CD4-positive, alpha-beta T cell treated with Interleukin-21 for 1 hour (primary cell): ENCODE measurements at regions not wholly inside any gene's neighbourhood (a gene's known extent, or its start where the extent isn't known, plus 50 kb on each side); places are given as distances from the start of the nearest gene placed in this dataset.
"Not testable (repeated sequence)": the region's sequence is repeated elsewhere in the genome, so short reads cannot be mapped to it uniquely, and the experiment has no call there.

Source experiments
- DNase-seq: peaks from one replicate; pipeline ENCODE4 v3.0.0-alpha.2; 2020

DNA sequence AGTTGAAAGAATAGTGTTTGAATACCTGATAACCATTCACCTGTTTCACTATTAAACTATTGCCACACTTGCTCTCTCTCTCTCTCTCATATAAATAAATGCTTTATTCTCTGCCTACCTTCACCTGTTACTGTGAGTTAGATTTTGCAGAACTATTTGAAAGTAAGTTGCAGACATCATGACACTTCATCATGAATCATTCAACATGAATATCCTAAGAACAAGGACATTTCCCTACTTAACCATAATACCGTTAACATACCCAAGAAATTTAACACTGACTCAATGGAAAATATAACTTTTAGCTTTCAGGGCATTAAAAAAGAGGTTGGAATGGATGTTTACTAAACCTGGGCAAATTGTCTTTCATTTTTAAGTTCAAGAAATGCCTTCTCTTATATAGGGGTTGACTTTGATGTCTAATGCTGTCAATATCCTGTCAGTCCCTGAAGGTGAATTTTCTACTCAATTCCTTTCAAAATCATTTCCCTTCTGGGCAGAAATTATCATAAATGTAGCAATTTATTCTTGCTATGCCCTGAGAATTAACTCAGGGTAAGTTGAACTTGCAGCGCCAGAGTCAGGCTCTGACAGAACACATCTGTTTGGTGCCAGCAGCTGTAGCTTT lies 582.6 kb upstream of the TLE4 start:
- DNase-seq = no peak

DNA sequence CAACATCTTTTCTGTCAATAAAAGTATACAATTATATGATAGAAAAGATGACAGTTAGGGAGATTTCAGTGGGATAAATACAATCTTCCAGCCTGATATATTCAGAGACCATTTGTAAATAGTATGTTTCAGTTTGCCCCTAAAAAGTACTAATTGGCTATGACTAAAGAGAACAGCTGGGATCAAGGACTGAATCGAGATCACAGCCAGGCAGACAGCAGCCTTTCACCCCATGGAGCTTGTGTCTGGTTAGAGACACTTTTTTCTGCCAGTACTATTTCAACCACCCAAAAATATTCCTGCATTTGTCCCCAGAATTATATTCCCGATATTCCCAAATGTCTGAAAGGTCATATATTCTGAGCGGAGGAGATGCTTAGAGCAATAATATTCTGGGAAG lies 577.3 kb upstream of the TLE4 start:
- DNase-seq = no peak

DNA sequence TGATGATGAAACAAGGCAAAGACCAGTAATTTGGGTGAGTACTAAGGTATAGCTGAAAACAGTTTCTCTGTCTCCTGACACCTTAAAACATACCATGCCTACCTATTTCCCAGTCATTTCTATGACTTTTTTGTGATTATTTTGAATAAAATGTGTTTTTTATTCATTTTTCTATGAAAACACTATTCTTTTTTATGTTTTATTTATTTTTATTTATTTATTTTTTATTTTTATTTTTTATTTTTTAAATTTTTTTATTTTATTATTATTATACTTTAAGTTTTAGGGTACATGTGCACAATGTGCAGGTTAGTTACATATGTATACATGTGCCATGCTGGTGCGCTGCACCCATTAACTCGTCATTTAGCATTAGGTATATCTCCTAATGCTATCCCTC lies 576.8 kb upstream of the TLE4 start:
- not testable (repeated sequence) for DNase-seq

DNA sequence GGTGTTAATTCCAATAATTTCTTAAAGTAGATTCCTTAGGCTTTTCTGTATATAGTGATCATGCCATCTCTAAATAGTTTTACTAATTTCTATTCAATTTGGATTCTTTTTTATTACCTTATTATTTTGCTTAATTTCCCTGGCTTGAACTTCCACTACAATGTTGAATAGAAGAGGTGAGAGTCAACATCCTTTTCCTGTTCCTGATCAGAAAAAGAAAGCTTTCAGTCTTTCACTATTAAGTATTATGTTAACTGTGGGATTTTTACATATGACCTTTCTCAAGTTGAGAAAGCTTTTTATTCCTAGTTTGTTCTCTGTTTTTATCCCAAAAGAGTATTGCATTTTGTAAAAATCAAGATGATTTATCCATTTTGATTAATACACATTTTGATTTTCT lies 574.5 kb upstream of the TLE4 start:
- no peak for DNase-seq

- DNase-seq = no peak
Observed at GRCh38 chr9:79000230-79001002, 571.3 kb upstream of the TLE4 start.

DNA sequence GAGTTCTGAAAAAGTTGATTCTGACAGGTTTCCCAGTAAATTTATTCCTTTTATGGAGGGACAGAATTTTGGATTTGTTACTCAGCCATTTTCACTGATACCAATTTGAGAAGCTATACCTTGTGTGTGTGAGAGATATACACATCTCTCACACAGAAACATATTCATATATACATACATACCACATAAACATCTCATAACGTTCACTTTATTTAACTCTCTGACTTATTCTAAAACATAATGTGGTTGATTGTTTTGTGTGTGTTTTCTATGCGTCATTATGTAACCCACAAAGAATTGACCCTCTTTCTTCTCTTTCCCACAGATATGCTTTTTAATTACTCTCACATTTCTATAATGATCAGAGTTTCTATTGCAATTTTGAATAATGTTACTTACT lies 570.8 kb upstream of the TLE4 start:
- no peak for DNase-seq

DNA sequence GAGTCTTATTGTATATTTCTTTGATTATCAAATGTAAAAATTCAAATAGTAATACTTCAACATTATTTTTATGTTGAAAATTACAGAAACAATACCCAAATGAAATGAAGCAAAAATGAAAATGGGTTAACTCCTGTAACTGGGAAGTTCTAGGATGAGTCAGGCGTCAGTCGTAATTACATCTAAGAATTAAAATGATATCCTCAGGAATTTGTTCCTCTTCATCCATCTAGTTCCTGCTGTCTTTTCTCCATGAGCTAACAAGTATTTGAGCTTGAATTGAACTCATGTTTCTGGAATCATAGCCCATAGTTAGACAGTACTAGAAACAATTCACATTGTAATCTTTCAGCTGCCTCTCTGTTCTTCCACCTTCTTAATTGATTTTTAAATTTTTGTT lies 568.3 kb upstream of the TLE4 start:
- no peak for DNase-seq

DNA sequence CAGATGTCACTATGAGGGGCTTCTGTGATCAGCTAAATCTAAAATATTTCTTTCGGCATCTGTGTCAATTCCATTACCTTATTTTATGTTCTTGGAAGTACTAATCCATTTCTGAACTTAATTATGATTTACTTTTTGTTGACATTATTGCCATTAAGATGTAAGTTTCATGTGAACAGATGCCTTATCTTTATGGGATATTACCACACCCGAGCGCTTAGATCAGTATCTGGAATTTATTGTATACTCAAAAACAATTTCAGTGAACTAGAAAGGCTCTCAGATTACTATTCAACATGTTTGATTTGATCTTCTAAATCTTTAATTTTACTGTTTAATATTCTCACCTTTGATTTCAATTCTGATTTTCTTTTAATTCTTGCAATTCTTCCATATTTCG lies 567.7 kb upstream of the TLE4 start:
- DNase-seq = no peak

DNA sequence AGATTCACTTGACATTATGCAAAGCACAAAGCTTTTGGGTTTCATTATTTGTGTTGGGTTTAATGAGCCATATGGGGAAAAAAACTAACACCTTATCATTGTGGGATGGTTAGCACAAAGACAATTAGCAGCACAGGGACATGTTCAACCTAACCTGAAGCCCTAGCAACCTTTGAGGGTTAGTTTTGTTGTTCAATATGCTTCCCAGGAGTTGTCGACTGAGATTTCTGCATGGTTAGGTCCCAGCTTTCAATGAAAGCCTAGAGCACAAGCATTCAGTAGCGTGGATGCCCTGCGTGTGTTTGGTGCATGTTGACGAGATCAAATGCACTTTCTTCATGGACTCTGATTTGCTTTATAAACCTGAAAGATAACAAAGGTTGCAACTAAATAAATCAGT lies 565.2 kb upstream of the TLE4 start:
- DNase-seq = no peak

DNA sequence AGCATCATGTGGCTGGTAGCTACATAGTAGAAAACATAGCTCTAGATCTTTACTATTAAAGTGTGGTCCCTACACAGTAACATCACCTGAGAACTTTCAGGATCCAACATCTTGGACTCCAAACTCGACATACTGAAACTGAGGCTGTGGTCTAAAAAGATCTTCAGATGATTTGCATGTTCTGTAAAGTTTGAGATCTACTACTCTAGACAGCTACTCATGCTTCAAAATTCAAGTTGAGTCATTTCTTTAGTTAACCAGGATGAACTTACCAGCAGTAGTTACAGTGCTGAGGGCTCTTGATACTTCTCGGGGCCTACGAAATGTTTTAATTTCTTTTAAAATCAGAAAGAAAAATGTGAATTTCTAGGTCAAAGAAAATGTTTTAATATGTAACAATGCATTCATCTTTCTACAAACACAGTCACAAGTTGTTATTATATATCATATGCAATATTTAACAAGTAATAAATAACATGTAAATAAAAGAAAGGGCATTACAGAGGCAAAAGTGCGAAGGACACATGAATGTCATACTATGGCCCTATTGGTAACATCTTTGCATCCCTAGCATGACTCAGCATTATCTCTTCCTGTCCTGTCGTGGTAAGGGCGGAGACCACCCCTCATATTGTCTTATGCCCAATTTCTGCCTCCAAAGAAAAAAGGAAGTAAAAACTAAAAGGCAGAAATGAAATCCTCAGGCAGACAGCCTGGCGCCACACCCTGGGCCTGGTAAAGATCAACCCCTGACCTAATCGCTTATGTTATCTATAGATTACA lies 563.9 kb upstream of the TLE4 start:
- DNase-seq = no peak

DNA sequence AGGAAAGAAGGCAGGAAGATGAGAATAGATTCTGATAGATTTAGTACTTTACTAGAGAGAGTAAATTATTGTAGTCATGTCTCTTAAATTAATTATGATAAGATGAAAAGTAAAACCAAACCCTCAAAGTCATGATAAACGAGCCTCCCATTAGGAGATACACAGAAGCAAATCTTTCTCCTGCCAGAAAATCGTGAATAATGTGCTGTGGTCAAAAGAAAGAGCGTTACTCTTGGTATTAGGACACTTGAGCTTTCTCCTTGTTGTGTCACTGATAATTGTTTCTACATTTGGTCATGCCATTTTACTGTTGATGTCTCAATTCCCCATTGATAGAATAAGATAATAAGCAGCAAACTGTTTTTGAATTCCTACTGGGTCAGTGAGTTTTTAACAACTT lies 562.8 kb upstream of the TLE4 start:
- DNase-seq = no peak

- DNase-seq = no peak
Observed at GRCh38 chr9:79011461-79011860, 560.3 kb upstream of the TLE4 start.

- no peak for DNase-seq
Observed at GRCh38 chr9:79012561-79012960, 559.2 kb upstream of the TLE4 start.

DNA sequence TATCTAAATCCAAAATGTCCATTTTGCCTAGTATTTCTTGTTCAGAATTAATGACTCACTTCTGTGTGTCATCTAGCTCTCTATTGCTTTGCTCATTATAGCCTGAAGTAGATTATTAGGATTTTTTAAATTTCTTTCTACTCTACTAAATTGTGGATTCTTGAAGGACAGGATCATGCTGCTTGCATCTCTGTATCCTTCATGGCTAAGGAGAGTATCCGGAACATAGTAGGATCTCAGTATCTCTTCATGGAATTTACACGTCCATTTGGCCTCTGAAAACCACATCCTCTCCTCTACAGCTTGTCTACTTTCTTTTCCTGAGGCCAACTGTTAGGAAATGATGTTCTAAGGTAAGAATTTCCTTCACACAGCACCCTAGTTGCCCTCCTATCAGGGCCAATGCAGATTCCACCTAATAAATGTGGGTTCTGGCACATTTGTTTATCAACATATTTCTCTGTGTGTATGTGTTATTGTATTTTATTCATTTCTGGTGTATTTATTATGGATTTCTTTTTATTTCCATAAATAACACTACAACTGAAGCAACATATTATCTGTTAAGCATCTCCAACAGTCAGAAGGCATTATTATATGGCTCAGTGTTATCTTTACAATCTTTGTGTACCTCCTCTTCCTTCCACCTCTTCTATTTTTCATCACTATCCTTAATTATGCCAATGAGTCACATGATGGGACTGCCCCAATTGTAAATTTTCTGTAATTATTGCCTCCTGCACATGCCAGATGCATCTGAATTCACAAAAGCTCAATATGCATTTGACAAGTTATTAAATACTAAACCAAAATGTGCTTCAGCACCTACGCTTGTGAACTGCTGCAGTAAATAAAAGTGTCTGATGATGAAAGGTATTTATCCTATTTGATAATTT lies 557.8 kb upstream of the TLE4 start:
- DNase-seq = no peak

DNA sequence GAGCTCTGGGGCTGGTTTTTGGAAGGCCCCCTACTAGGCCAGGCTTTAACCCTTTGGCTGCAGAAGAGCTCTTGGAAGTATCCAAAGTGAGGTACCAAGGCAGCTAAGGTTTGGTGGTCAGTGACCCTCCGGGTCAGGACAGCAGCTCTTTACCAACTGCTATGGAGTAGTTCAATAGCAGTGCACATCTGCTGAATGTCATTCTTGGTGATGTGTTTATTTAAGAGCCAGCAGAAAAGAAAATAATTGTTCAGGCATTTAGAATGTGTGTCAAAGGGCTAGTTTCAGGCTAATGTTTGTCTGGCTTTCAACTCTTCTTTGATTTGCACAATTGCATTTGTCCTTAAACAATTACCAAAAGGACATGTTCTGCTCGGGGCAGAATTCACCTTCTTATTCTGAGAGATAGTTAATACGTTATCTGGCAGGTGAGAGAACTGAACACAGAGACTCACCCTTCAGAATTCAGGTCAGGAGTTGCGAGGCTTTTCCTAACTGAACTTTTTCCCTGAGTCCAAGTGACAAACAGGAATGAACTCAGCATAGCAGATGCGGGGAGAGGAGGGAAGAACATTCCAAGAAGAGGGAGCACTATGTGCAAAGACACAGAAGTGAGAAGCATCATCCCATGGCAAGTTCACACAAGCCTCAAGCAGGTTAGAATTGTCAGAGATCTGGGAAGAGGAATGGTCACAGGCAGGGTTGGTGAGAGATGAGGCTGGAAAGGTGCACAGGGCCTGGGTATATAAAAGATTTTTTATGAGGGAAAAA lies 556.7 kb upstream of the TLE4 start:
- DNase-seq = no peak

DNA sequence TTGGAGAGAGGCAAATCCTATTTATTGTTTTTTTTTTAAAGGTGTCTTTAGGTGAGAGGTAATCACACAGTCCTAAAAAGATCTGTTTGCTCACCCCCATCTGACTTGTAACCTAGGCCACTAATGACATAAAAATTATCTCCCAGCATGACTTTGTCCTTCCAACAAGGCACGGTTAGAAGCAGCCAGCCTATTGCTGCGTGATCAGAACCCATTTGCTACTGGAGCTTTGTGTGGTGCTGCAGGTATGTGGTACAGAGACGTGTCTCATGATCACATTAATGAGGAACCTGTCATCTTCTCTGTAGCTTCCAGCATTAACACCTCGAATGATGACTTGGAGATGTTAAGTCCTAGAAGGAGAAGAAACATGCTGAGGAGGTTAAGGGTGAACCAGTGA lies 555.8 kb upstream of the TLE4 start:
- no peak for DNase-seq

DNA sequence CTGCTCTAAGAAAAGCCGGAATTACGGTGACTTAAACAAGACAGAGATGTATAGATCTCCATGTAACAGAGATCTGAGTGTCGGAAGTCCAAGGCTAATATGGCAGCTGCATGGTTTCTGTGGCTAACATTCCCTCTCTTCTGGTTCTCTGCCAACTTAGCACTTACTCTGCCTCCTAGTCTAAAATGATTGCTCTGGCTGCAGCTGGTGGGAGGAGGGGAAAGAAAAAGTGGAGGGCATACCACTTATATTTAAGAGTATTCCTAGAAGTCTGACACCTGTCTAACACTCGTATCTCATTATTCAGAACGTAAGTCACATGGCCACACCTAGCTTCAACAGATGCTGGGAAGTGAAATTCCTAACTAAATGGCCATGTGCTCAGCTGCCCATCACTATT lies 551.5 kb upstream of the TLE4 start:
- DNase-seq = no peak

- DNase-seq = no peak
Observed at GRCh38 chr9:79021084-79021483, 550.7 kb upstream of the TLE4 start.

GRCh38 chr9:79023134-79023580 lies 548.6 kb upstream of the TLE4 start:
- no peak for DNase-seq

DNA sequence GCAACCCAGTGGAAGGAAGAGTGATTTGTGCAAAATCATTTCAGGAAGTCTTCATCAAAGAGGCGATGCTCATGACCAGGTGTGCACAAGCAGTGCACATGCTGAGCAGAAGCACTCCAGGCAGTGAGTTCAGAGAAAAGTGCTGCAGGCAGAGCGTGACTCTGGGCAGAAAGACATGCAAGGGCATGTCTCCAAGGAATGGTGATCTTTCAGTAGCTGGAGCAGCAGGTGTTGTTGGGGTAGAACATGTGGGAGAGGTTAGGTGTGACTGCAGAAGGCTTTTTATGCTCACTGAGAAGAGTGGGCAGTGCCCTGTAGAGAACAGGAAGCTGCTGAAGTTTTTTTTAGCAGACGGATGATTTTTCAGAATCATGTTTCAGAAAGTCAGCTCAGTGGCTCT lies 545.4 kb upstream of the TLE4 start:
- no peak for DNase-seq

GRCh38 chr9:79028101-79028500 lies 543.7 kb upstream of the TLE4 start:
- DNase-seq = no peak

DNA sequence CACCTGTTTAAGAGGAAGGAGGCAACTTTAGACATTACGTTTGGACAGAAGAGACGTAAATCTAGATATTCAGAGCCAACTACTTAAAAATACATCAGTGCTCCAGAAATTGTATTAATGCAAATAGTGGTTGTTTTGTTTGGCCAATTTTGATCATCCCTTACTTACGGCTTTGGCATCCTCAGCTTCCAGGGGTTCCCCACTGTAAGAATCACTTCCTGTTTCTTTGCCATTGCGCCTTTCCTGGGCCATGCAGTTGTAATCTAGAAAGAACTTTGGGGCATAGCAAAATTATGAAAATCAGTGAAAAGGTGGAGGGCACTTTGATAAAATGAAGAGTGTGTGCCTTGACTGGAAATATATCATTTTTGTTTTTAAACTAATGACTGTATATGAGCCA lies 537.2 kb upstream of the TLE4 start:
- DNase-seq = no peak
